ENCODE measurements at regions not wholly inside any gene's neighbourhood (a gene's known extent, or its start where the extent isn't known, plus 50 kb on each side); places are given as distances from the start of the nearest gene placed in this dataset.

DNA sequence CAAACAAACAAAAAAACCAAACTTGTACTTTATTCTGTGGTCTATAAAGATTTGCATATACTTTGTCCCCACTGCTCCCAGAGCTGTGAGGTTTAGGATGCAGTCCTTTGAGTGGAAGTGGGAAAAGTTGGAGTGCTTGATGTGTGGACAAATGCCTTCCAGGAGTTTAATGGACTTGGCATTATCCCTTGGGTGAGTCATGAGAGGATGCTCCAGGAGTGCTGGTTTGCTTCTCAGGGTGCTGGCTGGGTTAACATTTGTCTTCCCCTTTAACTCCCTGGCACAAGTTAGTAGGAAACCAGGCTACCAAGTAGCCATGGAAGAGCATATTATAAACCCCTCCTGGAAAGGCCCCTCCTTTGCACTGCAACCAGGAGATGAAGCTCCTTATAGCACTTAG lies 417.4 kb upstream of the RIOK2 start:
- no peaks in the 10 kb centered on the region for H3K36me3 ChIP-seq
- no peak overlapping the region for H3K27ac ChIP-seq
- H3K4me3 ChIP-seq (ENCODE audit: low read depth, low read length) = no peak overlapping the region
- no peaks in the 10 kb centered on the region for H3K9me3 ChIP-seq (ENCODE audit: severe bottlenecking)
- H3K27me3 ChIP-seq (ENCODE audit: insufficient read depth, low read depth, severe bottlenecking) = no peaks in the 10 kb centered on the region
- DNase-seq = no peak
- TF ChIP-seq CTCF (IDR thresholded peaks at IDR 0.05; ENCODE audit: low read depth, low read length) = no peak

DNA sequence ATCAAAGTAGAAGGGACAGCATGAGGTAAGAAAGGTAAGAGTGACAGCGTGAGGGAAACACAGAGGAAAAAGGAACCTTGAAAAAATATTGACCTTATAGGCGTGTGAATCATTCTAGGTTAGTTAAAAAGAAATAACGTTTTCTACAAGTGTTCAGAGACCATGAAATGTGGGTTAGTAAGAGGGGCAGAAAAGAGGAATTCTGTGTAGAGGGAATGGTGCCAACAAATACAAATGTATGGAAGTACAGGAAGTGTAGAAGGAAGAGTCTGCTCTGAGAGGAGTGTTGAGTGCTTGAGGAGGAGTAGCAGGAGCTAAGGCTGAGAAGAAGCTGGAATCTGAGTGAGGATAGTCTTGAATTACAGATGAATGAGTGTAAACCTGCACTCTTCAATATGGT lies 418.6 kb upstream of the RIOK2 start:
- Histone ChIP-seq H3K9me3 (ENCODE audit: severe bottlenecking) (no peaks in the 10 kb centered on the region), H3K36me3 (no peaks in the 10 kb centered on the region), H3K27me3 (ENCODE audit: insufficient read depth, low read depth, severe bottlenecking) (no peaks in the 10 kb centered on the region), H3K4me3 (ENCODE audit: low read depth, low read length) (no peak overlapping the region), H3K27ac (no peak overlapping the region)
- no peak for TF ChIP-seq CTCF (IDR thresholded peaks at IDR 0.05; ENCODE audit: low read depth, low read length)
- DNase-seq = no peak

- no peak overlapping the region for H3K4me3 ChIP-seq (ENCODE audit: low read depth, low read length)
- no peaks in the 10 kb centered on the region for H3K27me3 ChIP-seq (ENCODE audit: insufficient read depth, low read depth, severe bottlenecking)
- no peak for TF ChIP-seq CTCF (IDR thresholded peaks at IDR 0.05; ENCODE audit: low read depth, low read length)
- DNase-seq = no peak
- H3K36me3 ChIP-seq = no peaks in the 10 kb centered on the region
- H3K27ac ChIP-seq = no peak overlapping the region
- no peaks in the 10 kb centered on the region for H3K9me3 ChIP-seq (ENCODE audit: severe bottlenecking)
These were observed 423.5 kb upstream of the RIOK2 start for GRCh38 chr5:97606531-97606930.

DNA sequence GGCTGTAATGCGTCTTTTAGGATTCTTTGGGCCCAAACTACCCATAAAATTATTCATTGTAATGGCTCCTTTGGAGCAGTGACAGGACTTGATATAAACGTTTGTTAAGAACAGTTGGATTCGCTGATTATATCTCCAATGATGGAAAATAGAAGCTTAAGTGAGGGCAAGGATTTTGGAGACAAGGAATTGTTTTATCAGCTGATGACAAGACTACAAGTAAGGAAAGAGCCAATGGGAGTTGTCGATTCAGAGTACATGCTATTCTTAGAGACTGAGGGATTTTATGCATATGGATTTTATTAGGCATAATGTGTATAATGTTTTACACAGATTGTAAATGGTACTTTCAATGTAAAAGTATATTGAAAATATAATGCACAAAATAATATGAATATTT lies 425.5 kb upstream of the RIOK2 start:
- H3K36me3 ChIP-seq = no peaks in the 10 kb centered on the region
- no peak for DNase-seq
- no peak overlapping the region for H3K4me3 ChIP-seq (ENCODE audit: low read depth, low read length)
- no peak overlapping the region for H3K27ac ChIP-seq
- H3K27me3 ChIP-seq (ENCODE audit: insufficient read depth, low read depth, severe bottlenecking) = no peaks in the 10 kb centered on the region
- no peaks in the 10 kb centered on the region for H3K9me3 ChIP-seq (ENCODE audit: severe bottlenecking)
- TF ChIP-seq CTCF (IDR thresholded peaks at IDR 0.05; ENCODE audit: low read depth, low read length) = no peak

DNA sequence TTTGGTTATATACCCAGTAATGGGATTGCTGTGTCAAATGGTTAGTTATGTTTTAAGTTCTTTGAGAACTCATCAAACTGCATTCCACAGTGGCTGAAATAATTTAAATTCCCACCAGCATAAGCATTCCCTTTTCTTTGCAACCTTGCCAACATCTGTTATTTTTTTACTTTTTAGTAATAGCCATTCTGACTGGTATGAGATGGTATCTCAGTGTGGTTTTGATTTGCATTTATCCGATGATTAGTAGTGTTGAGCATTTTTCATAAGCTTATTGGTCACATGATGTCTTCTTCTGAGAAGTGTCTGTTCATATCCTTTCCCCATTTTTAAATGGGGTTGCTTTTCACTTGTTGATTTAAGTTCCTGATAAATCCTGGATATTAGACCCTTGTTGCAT lies 435.7 kb upstream of the RIOK2 start:
- no peak for DNase-seq
- Histone ChIP-seq H3K4me3 (ENCODE audit: low read depth, low read length) (no peak overlapping the region), H3K9me3 (ENCODE audit: severe bottlenecking) (no peaks in the 10 kb centered on the region), H3K27ac (no peak overlapping the region), H3K27me3 (ENCODE audit: insufficient read depth, low read depth, severe bottlenecking) (no peaks in the 10 kb centered on the region), H3K36me3 (no peaks in the 10 kb centered on the region)
- no peak for TF ChIP-seq CTCF (IDR thresholded peaks at IDR 0.05; ENCODE audit: low read depth, low read length)

DNA sequence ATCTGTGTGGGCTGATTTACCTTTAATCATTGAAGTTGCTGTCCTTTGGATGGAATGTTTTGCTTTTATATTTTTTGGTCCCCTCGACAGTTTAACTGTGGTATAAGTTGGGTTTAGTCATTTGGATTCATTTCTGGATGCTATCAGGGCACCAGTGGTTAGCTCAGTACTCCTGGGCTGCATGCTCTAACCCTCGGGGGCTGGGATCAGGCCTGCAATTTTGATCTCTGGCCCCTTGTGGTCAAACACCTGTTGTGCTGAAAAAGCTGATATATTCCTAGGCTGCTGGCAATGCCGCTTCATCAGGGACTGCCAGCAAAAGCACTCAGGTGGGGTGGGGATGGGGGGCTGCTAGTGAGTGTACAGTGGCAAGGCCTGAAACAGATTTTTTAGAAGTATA lies 440.4 kb upstream of the RIOK2 start:
- no peaks in the 10 kb centered on the region for H3K36me3 ChIP-seq
- no peak overlapping the region for H3K4me3 ChIP-seq (ENCODE audit: low read depth, low read length)
- no peak overlapping the region for H3K27ac ChIP-seq
- no peak for DNase-seq
- TF ChIP-seq CTCF (IDR thresholded peaks at IDR 0.05; ENCODE audit: low read depth, low read length) = no peak
- H3K27me3 ChIP-seq (ENCODE audit: insufficient read depth, low read depth, severe bottlenecking) = no peaks in the 10 kb centered on the region
- H3K9me3 ChIP-seq (ENCODE audit: severe bottlenecking) = no peaks in the 10 kb centered on the region
